Astrocyte of the cerebellum (primary cell): ENCODE measurements at regions not wholly inside any gene's neighbourhood (a gene's known extent, or its start where the extent isn't known, plus 50 kb on each side); places are given as distances from the start of the nearest gene placed in this dataset.

Experiments used
- DNase-seq: peaks from one replicate; pipeline ENCODE4 v3.0.0-alpha.2; 2011; ENCODE audit warnings: low read depth
- H3K4me3 ChIP-seq: 2 replicates; pipeline ENCODE4 v1.5.1; 2011; ENCODE audit warnings: mild to moderate bottlenecking, low read depth, low read length, moderate library complexity
- in situ Hi-C: cut with HindIII; loops from 2 replicates; pipeline ENCODE4 v1.10.0; 2017; ENCODE audit warnings: low sequenced_read_pairs
- TF ChIP-seq, protein P1 (sequence below): IDR thresholded peaks from 2 replicates; pipeline ENCODE4 v1.5.1; 2012; ENCODE audit warnings: low read length, low read depth, moderate library complexity, mild to moderate bottlenecking; ENCODE audit errors: missing control alignments

DNA sequence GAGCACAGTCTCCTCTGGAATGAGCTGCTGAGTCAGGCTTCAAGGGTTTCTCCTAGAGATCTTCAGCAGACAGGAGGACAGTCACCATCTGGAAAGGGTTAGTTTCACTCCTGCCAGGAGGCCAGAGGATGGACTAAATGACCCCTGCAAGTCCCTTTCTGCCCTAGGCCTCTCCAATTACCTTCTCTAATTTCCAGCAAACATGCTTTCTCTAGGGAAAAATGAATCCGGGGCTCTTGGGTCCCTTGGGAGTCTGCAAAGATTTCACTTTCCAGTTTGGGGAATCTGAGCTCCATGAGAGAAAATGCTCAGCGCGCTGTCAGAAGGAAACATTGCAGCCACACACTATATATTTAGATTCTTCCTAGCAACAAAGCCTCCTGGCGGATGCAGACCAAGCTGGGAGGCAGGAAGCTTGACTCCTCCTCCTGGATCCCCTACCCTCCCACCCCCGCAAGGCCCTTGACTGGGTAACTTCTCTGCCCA, 184.4 kb upstream of the CCND2 start:
- DNase-seq = no peak

DNA sequence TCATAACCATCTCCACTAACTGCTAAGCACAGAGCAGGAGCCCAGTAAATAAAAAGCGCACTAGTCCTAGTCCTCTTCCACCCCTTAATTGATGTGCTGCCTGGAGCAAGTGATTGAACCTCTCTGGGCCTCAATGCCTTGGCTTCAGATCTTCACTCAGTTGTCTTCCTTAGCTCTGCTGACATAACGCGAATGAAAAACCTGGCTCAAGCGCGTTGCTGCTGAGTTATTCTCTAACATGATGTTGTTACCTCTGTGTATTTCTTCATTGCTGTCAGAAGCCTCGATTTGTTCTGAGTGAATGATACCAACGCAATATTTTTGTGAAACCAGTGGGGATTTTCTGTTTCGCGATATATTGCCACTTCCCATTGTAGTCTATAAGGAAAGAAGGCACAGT, 185.1 kb upstream of the CCND2 start:
- in situ Hi-C loops = no loop called here
- H3K4me3 ChIP-seq = no peak overlapping the region
- DNase-seq = no peak
- TF ChIP-seq, protein P1, sequence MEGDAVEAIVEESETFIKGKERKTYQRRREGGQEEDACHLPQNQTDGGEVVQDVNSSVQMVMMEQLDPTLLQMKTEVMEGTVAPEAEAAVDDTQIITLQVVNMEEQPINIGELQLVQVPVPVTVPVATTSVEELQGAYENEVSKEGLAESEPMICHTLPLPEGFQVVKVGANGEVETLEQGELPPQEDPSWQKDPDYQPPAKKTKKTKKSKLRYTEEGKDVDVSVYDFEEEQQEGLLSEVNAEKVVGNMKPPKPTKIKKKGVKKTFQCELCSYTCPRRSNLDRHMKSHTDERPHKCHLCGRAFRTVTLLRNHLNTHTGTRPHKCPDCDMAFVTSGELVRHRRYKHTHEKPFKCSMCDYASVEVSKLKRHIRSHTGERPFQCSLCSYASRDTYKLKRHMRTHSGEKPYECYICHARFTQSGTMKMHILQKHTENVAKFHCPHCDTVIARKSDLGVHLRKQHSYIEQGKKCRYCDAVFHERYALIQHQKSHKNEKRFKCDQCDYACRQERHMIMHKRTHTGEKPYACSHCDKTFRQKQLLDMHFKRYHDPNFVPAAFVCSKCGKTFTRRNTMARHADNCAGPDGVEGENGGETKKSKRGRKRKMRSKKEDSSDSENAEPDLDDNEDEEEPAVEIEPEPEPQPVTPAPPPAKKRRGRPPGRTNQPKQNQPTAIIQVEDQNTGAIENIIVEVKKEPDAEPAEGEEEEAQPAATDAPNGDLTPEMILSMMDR = no peak

More for the DNA sequence above, 184.4 kb upstream of the CCND2 start:
- no peak overlapping the region for H3K4me3 ChIP-seq
- in situ Hi-C loops = no loop called here
- TF ChIP-seq, protein P1 = no peak

DNA sequence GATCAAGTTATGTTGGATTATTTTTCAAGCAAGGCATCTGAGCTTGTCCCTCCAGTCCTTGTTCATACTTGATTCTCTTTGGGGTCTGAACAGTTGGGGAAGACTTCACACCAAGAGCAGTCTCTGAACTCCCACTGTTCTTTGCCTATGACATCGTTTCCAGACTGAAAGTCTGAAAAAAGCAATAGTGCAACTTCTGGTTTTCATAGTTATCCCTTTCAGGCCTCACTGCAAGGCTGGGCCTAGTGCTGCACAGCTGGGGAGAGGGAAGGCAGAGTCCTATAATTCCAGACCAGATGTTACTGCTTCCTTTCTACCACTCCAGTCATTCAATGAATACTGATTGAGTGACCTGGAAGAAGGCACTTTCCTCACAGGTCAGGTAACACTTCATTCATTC, 187.1 kb upstream of the CCND2 start:
- TF ChIP-seq, protein P1 = no peak
- no peak for DNase-seq
- H3K4me3 ChIP-seq = no peak overlapping the region
- in situ Hi-C loops = no loop called here

DNA sequence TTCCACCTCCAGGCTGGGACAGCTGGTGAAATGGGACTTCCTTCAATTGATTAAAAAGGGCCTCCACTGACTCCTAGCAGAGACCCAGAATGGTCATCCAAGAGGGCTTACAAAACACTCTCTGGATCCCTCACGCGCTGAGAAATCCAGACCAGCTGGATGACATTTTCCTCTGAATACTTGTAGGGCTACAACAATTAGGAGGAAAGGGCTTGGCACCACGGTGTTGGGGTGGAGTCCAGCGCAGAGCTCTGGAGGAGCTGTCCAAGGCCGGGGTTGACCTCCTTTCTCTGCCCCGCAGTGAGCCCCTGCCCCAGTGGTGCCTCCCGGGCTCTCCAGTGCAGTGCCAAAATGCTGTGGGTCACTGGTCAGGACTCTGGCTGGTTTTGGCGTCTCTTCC, 189.0 kb upstream of the CCND2 start:
- TF ChIP-seq, protein P1 = no peak
- in situ Hi-C loops = no loop called here
- no peak for DNase-seq

DNA sequence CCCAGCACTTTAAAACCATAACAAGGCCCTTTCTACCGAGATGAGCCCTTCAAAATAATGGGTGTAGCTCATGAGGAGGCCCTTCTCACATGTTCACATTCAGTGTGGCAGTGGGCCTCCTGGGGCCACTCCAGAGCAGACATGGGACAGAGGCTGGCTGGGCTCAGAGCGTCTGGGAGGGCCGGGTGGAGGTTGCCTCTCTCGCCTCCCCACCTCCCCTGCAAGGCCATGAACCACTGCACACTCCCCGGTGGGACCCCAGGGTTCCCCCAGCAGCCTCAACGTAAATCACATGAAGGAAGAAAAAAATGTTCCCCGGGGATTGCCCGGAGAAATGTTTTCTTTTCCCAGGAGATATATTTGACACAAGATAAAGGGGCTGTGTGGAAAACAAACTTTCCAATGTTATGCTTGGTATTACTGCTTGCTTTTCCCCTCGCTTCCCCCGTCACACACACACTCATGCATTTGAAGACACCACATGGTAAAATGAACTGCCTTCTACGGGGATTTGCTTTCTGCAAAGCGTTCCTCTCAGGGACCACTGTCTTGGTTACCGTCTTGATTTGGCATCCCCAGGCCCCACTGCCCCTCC, 190.7 kb upstream of the CCND2 start:
- in situ Hi-C loops = no loop called here
- no peak for DNase-seq
- H3K4me3 ChIP-seq = no peak overlapping the region
- TF ChIP-seq, protein P1 = no peak

More for the DNA sequence above, 189.0 kb upstream of the CCND2 start:
- no peak overlapping the region for H3K4me3 ChIP-seq

DNA sequence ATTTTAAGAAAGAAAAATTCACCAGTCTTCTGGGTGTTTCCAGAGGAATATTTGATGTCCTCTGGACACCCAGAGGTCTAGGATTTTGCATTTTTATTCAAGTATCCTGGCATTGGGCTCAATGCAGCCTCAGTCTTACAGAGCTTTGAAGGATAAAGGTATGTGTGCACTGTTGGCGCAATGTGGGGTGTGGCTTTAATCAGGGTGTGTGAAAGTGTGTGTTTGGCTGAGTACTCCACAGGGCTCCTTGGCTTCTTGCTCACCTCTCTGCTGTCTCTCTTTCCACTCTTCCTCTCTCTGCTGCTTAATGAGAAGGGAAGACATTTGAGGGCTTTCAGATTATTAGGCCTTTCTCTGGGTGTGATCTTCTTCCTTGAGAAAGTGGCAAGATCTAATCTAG, 193.3 kb upstream of the CCND2 start:
- H3K4me3 ChIP-seq = no peak overlapping the region
- in situ Hi-C loops = no loop called here
- no peak for DNase-seq
- TF ChIP-seq, protein P1 = no peak

DNA sequence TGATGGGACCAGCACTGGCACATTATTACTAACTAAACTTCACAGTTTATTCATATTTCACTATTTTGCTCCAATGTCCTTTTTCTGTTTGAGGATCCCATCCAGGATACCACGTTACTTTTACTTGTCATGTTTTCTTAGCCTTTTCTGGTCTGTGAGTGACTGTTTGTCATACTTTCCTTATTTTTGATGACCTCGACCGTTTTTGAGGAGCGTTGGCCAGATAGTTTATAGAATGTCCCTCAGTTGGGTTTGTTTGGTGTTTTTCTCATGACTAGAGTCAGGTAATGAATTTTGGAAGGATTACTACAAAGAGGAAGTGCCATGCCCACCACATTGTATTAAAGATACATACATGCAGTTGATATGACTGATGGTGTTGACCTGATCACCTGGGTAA, 199.4 kb upstream of the CCND2 start:
- no peak overlapping the region for H3K4me3 ChIP-seq
- TF ChIP-seq, protein P1 = no peak
- no peak for DNase-seq
- in situ Hi-C loops = no loop called here
